NCI-H748 (cell line): ENCODE measurements at regions not wholly inside any gene's neighbourhood (a gene's known extent, or its start where the extent isn't known, plus 50 kb on each side); places are given as distances from the start of the nearest gene placed in this dataset.
"Not testable (repeated sequence)": the region's sequence is repeated elsewhere in the genome, so short reads cannot be mapped to it uniquely, and the experiment has no call there.

Experiments
- DNase-seq: peaks from one replicate; lab custom pipeline; 2025; ENCODE audit not compliant: unreplicated experiment; lab: John Stamatoyannopoulos, UW

GRCh38 chr4:74543983-74544382 is 99.0 kb downstream of the AREG start:
- DNase-seq, result no peak

DNA sequence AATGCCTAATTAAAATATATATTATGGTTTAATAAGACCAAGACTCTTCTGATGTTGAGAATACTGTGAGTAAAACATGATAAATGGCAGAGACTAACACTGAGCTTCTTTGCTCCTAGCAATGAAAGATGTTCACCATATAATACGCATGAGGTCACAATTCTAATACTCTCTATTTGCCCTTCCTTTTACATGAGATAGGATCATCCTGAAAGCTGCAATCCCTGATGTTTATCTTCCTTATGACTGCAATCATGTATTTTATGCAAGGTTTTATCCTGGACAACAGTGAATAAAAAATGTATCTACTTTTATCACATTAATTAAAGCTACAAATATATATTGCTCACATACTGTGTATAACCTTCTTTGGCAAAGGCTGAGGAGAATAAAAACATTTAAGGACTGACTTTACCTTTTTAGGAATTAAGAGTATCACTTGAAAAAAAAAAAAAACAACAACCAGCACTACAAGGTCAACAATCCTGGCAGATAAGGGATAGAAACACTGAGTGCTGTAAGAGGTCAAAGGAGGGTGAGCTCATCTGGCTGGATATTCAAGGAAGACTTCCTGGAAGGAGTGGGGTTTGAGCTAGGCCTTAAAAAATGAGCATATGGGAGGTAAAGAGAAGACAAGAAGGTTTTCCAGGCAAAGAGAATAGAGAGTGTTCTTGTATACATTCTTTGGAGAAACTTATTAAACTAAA is 99.9 kb downstream of the AREG start:
- no peak for DNase-seq

DNA sequence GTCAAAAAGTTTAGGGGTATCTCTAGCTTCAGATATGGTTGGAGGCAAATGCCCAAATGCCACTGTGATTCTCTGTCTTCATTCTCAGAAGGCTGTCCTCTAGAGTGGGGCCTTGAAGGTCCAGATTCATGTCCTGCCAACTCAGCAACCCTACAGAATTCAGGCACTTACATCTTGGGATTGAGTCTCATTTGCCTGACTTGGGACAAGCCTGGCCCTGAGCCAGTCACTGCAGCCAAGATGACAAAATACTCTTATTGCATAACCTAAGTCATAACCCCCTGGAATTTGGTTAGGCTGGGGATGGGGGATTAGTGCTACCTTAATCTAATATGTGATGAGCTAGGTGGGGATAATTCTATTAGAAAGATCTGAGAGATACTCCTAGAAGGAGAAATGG is 100.5 kb downstream of the AREG start:
- DNase-seq, result no peak

DNA sequence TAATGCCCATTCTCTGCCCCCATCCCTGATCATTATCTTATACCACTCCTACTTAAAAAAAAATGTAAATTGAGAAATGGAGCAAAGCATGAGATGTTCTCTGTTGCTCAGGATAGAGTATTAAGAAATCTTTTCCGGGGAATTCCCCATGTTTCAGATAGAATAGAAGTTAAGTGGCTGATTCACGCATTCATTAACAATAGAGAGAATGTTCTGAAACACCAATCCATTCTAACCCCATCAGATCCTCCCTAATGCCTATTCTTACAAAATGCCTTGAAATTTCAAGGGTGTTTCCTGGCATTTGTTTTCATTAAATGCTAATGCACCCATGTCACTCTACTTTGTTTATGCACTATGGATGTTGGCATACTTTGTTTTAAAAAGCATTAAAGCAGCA is 101.1 kb downstream of the AREG start:
- no peak for DNase-seq

- no peak for DNase-seq
Observed at GRCh38 chr4:74547042-74547441, 102.1 kb downstream of the AREG start.

DNA sequence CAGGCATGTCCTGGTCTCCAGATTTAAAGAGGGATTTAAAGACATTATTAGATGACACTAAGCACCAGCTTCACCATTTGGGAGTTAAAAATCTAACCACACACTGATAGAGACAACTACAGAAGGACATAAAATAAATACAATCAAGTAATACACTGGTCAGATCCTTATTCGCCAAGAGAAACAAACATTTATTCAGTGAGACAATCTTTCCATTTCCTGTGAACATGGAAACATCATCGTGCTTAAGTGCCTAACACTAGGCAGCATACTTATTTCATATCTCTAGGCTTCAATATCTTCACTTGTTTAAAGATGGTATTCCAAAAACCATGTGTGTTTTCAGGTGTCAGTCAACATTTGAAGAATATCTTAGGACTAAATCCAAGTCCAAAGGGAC is 103.6 kb downstream of the AREG start:
- DNase-seq, result no peak

- no peak for DNase-seq
Observed at GRCh38 chr4:74549936-74550335, 105.0 kb downstream of the AREG start.

DNA sequence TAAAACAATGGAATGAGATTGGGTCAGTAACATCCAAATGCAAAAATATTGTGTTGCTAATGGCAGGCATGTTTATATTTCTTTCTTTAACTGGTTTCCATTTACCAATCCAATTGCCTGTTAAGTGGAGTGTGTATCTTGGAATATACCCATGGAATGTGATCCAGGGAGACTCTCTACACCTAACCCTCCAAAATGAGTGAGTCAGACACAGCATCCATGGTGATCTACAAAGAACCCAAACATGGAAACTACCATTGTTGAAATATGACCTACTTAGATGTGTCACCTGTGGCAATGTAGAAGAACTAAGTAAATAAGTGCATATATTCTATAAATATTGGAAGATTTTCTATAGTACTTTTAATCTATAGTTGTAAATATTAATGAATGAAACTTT is 110.3 kb downstream of the AREG start:
- no peak for DNase-seq

DNA sequence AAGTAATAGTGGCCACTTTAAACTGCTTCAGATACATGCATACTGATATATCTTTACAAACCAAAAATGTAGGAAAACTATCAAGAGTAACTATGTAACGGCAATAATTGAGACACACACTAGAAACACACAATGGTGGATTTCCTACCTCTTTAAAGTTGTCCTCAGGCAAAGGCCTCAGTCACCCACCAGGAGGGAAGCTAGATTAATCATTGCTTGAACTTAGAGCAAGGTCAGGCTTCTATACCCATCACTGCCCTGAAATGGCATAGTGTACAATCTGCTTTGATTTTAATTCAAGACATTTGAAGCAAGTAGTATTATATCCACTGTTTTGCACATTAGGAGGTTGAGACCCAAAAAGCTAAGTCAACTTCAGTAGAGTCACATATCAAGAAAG is 110.9 kb downstream of the AREG start:
- no peak for DNase-seq

- no peak for DNase-seq
Observed at GRCh38 chr4:74559853-74560252, 114.9 kb downstream of the AREG start.

DNA sequence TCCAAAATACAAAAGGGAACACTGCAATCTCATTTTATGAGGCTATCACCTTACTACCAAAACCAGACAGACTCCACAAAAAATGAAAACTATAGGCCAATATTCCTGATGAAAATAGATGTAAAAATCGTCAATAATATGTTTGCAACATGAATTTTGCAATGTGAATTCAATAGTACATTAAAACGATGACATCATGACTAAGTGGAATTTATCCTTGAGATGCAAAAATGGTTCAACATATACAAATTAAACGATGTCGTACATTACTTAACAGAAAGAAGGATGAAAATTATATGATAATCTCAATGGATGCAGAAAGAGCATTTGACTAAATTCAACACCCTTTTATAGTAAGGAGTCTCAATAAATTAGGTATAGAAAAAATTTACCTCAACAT is 123.0 kb downstream of the AREG start:
- DNase-seq, result no peak

DNA sequence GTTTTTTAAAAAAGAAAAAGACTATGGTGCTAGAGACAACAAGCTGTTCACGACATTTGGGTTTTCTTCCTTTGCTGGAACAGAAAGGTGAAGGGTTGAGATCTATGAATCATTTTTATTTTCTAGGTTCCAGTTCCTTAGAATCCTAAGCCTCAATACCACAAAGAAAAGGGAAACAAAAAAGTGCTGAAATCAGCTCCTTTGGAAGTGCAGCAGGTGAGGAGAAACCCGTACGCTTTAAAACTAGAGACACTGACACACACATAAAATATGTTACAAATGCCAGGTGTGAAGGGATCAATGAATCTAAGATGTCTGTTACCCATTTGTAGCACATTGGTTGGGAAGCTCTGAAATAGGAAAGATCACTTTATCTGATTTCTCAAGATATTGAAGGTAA is 125.2 kb downstream of the AREG start:
- DNase-seq, result no peak

DNA sequence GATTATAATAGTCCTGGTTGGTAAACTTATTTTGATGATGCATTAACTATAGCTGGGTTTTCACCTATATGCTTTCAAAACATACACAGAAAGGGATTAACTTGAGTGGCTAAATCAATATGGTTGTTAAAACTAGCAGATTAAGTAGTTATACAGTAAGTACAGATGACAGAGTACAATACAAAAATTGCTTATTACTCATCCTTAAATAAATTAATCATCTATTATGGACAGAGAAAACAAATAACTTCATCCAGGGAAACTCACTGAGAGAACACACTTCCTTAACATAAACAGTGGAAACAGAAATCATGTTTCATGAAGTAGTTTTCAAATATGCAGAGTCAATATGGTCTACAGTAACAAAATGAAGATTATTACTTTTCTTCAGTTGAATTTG is 133.4 kb downstream of the AREG start:
- DNase-seq, result no peak

DNA sequence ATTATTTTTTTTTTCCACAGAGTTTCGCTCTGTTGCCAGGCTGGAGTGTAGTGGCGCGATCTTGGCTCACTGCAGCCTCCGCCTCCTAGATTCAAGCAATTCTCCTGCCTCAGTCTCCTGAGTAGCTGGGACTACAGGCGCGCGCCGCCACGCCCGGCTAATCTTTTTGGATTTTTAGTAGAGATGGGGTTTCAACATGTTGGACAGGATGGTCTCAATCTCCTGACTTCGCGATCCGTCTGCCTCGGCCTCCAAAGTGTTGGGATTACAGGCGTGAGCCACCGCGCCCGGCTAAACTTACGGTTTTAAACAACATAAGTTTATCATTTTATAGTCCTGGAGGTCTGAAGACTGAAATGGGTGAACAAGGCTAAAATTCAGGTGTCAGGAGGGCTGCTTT is 133.9 kb downstream of the AREG start:
- DNase-seq, result not testable (repeated sequence)

GRCh38 chr4:74583089-74583700 is 138.3 kb downstream of the AREG start:
- no peak for DNase-seq

GRCh38 chr4:74583757-74584156 is 138.8 kb downstream of the AREG start:
- no peak for DNase-seq

GRCh38 chr4:74588350-74588749 is 143.4 kb downstream of the AREG start:
- no peak for DNase-seq

DNA sequence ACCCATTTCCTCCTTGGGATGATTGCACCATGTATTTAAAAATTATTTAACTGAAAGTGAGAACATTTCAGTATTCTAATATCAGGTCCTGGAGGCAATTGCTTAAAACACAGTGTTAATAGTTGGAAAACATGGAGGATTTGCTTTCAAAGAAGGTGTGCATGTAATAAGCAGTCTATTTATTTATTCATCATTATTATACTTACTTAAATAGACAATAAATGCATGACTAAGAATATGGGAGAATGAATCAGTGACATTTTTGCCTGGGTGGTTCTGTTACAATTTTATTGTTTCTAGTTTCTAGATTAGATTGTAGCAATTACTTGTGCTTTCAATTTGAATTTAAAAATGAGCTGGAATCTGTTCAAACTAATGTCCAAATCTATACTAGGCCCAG is 145.5 kb downstream of the AREG start:
- DNase-seq, result no peak

GRCh38 chr4:74598611-74599325 is 153.8 kb downstream of the AREG start:
- DNase-seq, result no peak

DNA sequence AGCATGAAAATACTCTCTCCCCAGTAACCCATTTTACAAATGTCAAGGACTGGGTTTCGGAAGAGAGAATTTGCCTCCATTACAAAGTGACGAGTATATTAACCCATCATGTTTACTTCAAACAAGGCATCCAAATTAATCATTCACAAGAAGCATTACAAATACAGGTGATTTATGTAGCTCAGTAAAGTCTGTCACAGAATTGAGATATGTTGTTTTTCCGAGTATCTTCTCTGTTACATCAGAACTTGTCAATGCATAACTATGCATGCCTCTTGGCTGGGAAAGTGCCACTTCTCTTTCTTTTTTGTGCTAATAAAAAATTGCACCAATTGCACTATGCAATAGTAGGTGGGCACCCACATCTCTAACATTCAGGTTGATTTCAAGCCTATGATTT is 158.2 kb downstream of the AREG start:
- DNase-seq, result no peak

- DNase-seq, result no peak
Observed at GRCh38 chr4:74608151-74608949, 163.4 kb downstream of the AREG start.

GRCh38 chr4:74610491-74610890 is 165.6 kb downstream of the AREG start:
- no peak for DNase-seq
